ENCODE measurements at regions not wholly inside any gene's neighbourhood (a gene's known extent, or its start where the extent isn't known, plus 50 kb on each side); places are given as distances from the start of the nearest gene placed in this dataset.

DNA sequence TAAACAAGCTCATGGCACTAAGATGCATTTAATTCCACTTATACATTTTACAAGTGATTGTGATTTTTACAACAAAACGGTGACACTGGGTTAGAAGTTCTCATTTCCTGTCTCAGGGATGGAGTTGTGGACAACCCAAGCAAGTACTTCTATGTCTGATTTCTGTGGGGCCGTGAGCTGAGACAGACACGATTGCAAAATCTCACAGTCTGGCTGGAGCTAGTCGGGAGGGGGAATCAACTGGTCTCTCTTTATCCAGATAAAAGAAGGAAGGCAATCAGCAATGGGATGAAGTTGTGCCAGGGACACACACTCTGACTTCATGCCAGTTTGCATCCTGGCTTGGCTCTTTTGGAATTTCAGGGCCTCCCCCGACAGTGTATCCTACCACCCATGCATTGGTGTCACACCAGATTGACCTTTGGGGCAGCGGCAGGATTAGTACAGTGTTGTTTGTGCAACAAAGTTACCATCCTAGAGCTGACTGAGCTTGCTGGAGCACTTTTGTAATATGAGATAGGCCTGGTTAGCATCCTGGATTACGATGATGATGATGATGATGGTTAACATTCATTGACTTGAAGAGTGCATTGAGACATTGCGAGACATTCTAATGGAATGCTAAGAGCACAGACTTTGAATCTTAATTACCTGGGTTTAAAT, 98.8 kb downstream of the CTAGE1 start:
- Histone ChIP-seq H3K36me3 (ENCODE audit: control insufficient read depth, insufficient read depth, low read length) (no peaks in the 10 kb centered on the region), H2BK5ac (ENCODE audit: low read length) (no peak overlapping the region), H3K4ac (ENCODE audit: low read depth, low read length) (no peak overlapping the region), H3K27me3 (ENCODE audit: insufficient read depth, low read length, poor library complexity) (no peaks in the 10 kb centered on the region), H3K4me3 (ENCODE audit: low read length) (no peak overlapping the region), H3K27ac (ENCODE audit: low read depth, low read length) (no peak overlapping the region), H4K8ac (ENCODE audit: low read depth, low read length) (no peak overlapping the region), H2BK120ac (ENCODE audit: low read depth, low read length) (no peak overlapping the region), H4K5ac (ENCODE audit: low read length) (no peak overlapping the region), H3K4me1 (ENCODE audit: control insufficient read depth, low read depth, low read length) (no peaks in the 10 kb centered on the region), H3K9ac (ENCODE audit: low read length) (no peak overlapping the region), H3K23ac (ENCODE audit: low read length) (no peak overlapping the region), H3K56ac (ENCODE audit: low read length) (no peak overlapping the region), H2AK5ac (ENCODE audit: low read length) (no peak overlapping the region), H2BK15ac (replicated peaks; ENCODE audit: low read depth) (no peak overlapping the region), H3K79me2 (ENCODE audit: control insufficient read depth, insufficient read depth, low read length) (no peaks in the 10 kb centered on the region), H3K79me1 (ENCODE audit: low read length) (no peaks in the 10 kb centered on the region), H3K18ac (ENCODE audit: low read length) (no peak overlapping the region), H3K4me2 (ENCODE audit: low read length) (no peak overlapping the region)
- WGBS (ENCODE audit: extremely low coverage, insufficient coverage, low lambda C conversion rate): no CpG with 5 or more reads among the region's 8 CpGs
- no peak for DNase-seq

GRCh38 chr18:22314420-22314819, 103.3 kb downstream of the CTAGE1 start:
- Histone ChIP-seq H3K4me3 (ENCODE audit: low read length) (no peak overlapping the region), H3K23ac (ENCODE audit: low read length) (no peak overlapping the region), H3K4me1 (ENCODE audit: control insufficient read depth, low read depth, low read length) (no peaks in the 10 kb centered on the region), H3K56ac (ENCODE audit: low read length) (no peak overlapping the region), H2BK5ac (ENCODE audit: low read length) (no peak overlapping the region), H4K8ac (ENCODE audit: low read depth, low read length) (no peak overlapping the region), H3K79me2 (ENCODE audit: control insufficient read depth, insufficient read depth, low read length) (no peaks in the 10 kb centered on the region), H2AK5ac (ENCODE audit: low read length) (no peak overlapping the region), H3K79me1 (ENCODE audit: low read length) (no peaks in the 10 kb centered on the region), H3K27me3 (ENCODE audit: insufficient read depth, low read length, poor library complexity) (no peaks in the 10 kb centered on the region), H3K36me3 (ENCODE audit: control insufficient read depth, insufficient read depth, low read length) (no peaks in the 10 kb centered on the region), H2BK15ac (replicated peaks; ENCODE audit: low read depth) (no peak overlapping the region), H3K27ac (ENCODE audit: low read depth, low read length) (no peak overlapping the region), H3K18ac (ENCODE audit: low read length) (no peak overlapping the region), H2BK120ac (ENCODE audit: low read depth, low read length) (no peak overlapping the region), H3K4ac (ENCODE audit: low read depth, low read length) (no peak overlapping the region), H3K9ac (ENCODE audit: low read length) (no peak overlapping the region), H4K5ac (ENCODE audit: low read length) (no peak overlapping the region), H3K4me2 (ENCODE audit: low read length) (no peak overlapping the region)
- DNase-seq: peak; percentile 51
- WGBS (ENCODE audit: extremely low coverage, insufficient coverage, low lambda C conversion rate): no CpG with 5 or more reads among the region's 3 CpGs

- Histone ChIP-seq H3K27ac (ENCODE audit: low read depth, low read length) (no peak overlapping the region), H3K79me1 (ENCODE audit: low read length) (no peaks in the 10 kb centered on the region), H4K8ac (ENCODE audit: low read depth, low read length) (no peak overlapping the region), H3K23ac (ENCODE audit: low read length) (no peak overlapping the region), H3K4ac (ENCODE audit: low read depth, low read length) (no peak overlapping the region), H3K56ac (ENCODE audit: low read length) (no peak overlapping the region), H4K5ac (ENCODE audit: low read length) (no peak overlapping the region), H2BK5ac (ENCODE audit: low read length) (no peak overlapping the region), H3K79me2 (ENCODE audit: control insufficient read depth, insufficient read depth, low read length) (no peaks in the 10 kb centered on the region), H2BK15ac (replicated peaks; ENCODE audit: low read depth) (no peak overlapping the region), H3K18ac (ENCODE audit: low read length) (no peak overlapping the region), H3K4me2 (ENCODE audit: low read length) (no peak overlapping the region), H3K9ac (ENCODE audit: low read length) (no peak overlapping the region), H2AK5ac (ENCODE audit: low read length) (no peak overlapping the region), H3K4me1 (ENCODE audit: control insufficient read depth, low read depth, low read length) (no peaks in the 10 kb centered on the region), H3K27me3 (ENCODE audit: insufficient read depth, low read length, poor library complexity) (no peaks in the 10 kb centered on the region), H3K36me3 (ENCODE audit: control insufficient read depth, insufficient read depth, low read length) (no peaks in the 10 kb centered on the region), H2BK120ac (ENCODE audit: low read depth, low read length) (no peak overlapping the region), H3K4me3 (ENCODE audit: low read length) (no peak overlapping the region)
- no CpG with 5 or more reads among the region's 6 CpGs for WGBS (ENCODE audit: extremely low coverage, insufficient coverage, low lambda C conversion rate)
- no peak for DNase-seq
Measured at GRCh38 chr18:22314001-22314400, 103.7 kb downstream of the CTAGE1 start.

GRCh38 chr18:22311301-22311700, 106.4 kb downstream of the CTAGE1 start:
- Histone ChIP-seq H2BK5ac (ENCODE audit: low read length) (no peak overlapping the region), H3K27ac (ENCODE audit: low read depth, low read length) (no peak overlapping the region), H2BK120ac (ENCODE audit: low read depth, low read length) (no peak overlapping the region), H2BK15ac (replicated peaks; ENCODE audit: low read depth) (no peak overlapping the region), H3K23ac (ENCODE audit: low read length) (no peak overlapping the region), H3K79me1 (ENCODE audit: low read length) (no peaks in the 10 kb centered on the region), H2AK5ac (ENCODE audit: low read length) (no peak overlapping the region), H3K27me3 (ENCODE audit: insufficient read depth, low read length, poor library complexity) (no peaks in the 10 kb centered on the region), H4K5ac (ENCODE audit: low read length) (no peak overlapping the region), H3K4me2 (ENCODE audit: low read length) (no peak overlapping the region), H3K4ac (ENCODE audit: low read depth, low read length) (no peak overlapping the region), H3K4me3 (ENCODE audit: low read length) (no peak overlapping the region), H4K8ac (ENCODE audit: low read depth, low read length) (no peak overlapping the region), H3K36me3 (ENCODE audit: control insufficient read depth, insufficient read depth, low read length) (no peaks in the 10 kb centered on the region), H3K18ac (ENCODE audit: low read length) (no peak overlapping the region), H3K9ac (ENCODE audit: low read length) (no peak overlapping the region), H3K4me1 (ENCODE audit: control insufficient read depth, low read depth, low read length) (no peaks in the 10 kb centered on the region), H3K79me2 (ENCODE audit: control insufficient read depth, insufficient read depth, low read length) (no peaks in the 10 kb centered on the region), H3K56ac (ENCODE audit: low read length) (no peak overlapping the region)
- no CpG with 5 or more reads among the region's 5 CpGs for WGBS (ENCODE audit: extremely low coverage, insufficient coverage, low lambda C conversion rate)
- no peak for DNase-seq

- Histone ChIP-seq H4K8ac (ENCODE audit: low read depth, low read length) (no peak overlapping the region), H2BK15ac (replicated peaks; ENCODE audit: low read depth) (no peak overlapping the region), H3K79me1 (ENCODE audit: low read length) (no peaks in the 10 kb centered on the region), H2BK120ac (ENCODE audit: low read depth, low read length) (no peak overlapping the region), H4K5ac (ENCODE audit: low read length) (no peak overlapping the region), H3K27ac (ENCODE audit: low read depth, low read length) (no peak overlapping the region), H2AK5ac (ENCODE audit: low read length) (no peak overlapping the region), H3K4me1 (ENCODE audit: control insufficient read depth, low read depth, low read length) (no peaks in the 10 kb centered on the region), H3K56ac (ENCODE audit: low read length) (no peak overlapping the region), H3K4ac (ENCODE audit: low read depth, low read length) (no peak overlapping the region), H3K23ac (ENCODE audit: low read length) (no peak overlapping the region), H3K79me2 (ENCODE audit: control insufficient read depth, insufficient read depth, low read length) (no peaks in the 10 kb centered on the region), H3K9ac (ENCODE audit: low read length) (no peak overlapping the region), H3K4me2 (ENCODE audit: low read length) (no peak overlapping the region), H3K4me3 (ENCODE audit: low read length) (no peak overlapping the region), H2BK5ac (ENCODE audit: low read length) (no peak overlapping the region), H3K18ac (ENCODE audit: low read length) (no peak overlapping the region), H3K36me3 (ENCODE audit: control insufficient read depth, insufficient read depth, low read length) (no peaks in the 10 kb centered on the region), H3K27me3 (ENCODE audit: insufficient read depth, low read length, poor library complexity) (no peaks in the 10 kb centered on the region)
- WGBS (ENCODE audit: extremely low coverage, insufficient coverage, low lambda C conversion rate): no CpG with 5 or more reads among the region's 5 CpGs
- no peak for DNase-seq
Measured at GRCh38 chr18:22309191-22309590, 108.5 kb downstream of the CTAGE1 start.

DNA sequence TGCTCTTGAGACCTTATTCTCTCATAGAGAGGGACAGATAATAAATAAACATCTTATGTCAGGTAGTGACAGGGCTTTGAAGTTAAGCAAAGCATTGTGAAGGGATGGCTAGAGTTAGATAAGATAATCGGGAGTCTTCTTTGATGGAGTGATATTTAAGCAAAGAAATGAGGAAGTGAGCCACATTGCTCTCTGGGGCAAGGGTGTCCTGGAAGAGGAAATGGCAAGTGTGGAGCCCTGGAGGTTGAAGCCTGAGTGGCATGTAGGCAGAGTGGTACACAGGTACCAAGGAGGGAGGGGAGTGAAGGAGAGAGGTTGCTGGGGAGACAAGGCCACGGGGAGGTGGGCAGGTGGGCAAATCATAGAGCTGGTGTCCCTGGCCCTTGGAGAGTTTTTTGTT, 110.2 kb downstream of the CTAGE1 start:
- H2AK5ac ChIP-seq (ENCODE audit: low read length): no peak overlapping the region
- H4K8ac ChIP-seq (ENCODE audit: low read depth, low read length): no peak overlapping the region
- no peak overlapping the region for H3K4me3 ChIP-seq (ENCODE audit: low read length)
- H2BK5ac ChIP-seq (ENCODE audit: low read length): no peak overlapping the region
- H3K56ac ChIP-seq (ENCODE audit: low read length): no peak overlapping the region
- H2BK120ac ChIP-seq (ENCODE audit: low read depth, low read length): no peak overlapping the region
- H2BK15ac ChIP-seq (replicated peaks; ENCODE audit: low read depth): no peak overlapping the region
- no peak overlapping the region for H3K4me2 ChIP-seq (ENCODE audit: low read length)
- no peaks in the 10 kb centered on the region for H3K36me3 ChIP-seq (ENCODE audit: control insufficient read depth, insufficient read depth, low read length)
- H4K5ac ChIP-seq (ENCODE audit: low read length): no peak overlapping the region
- no peak overlapping the region for H3K4ac ChIP-seq (ENCODE audit: low read depth, low read length)
- no peaks in the 10 kb centered on the region for H3K27me3 ChIP-seq (ENCODE audit: insufficient read depth, low read length, poor library complexity)
- H3K23ac ChIP-seq (ENCODE audit: low read length): no peak overlapping the region
- WGBS (ENCODE audit: extremely low coverage, insufficient coverage, low lambda C conversion rate): no CpG with 5 or more reads among the region's 2 CpGs
- H3K27ac ChIP-seq (ENCODE audit: low read depth, low read length): no peak overlapping the region
- no peaks in the 10 kb centered on the region for H3K79me2 ChIP-seq (ENCODE audit: control insufficient read depth, insufficient read depth, low read length)
- no peaks in the 10 kb centered on the region for H3K79me1 ChIP-seq (ENCODE audit: low read length)
- H3K18ac ChIP-seq (ENCODE audit: low read length): no peak overlapping the region
- H3K4me1 ChIP-seq (ENCODE audit: control insufficient read depth, low read depth, low read length): no peaks in the 10 kb centered on the region
- no peak overlapping the region for H3K9ac ChIP-seq (ENCODE audit: low read length)
- DNase-seq: no peak

All from mesendoderm (in vitro differentiated cells).